GM12878 (cell line): ENCODE measurements at regions not wholly inside any gene's neighbourhood (a gene's known extent, or its start where the extent isn't known, plus 50 kb on each side); places are given as distances from the start of the nearest gene placed in this dataset.

ENCODE experiments used
- ATAC-seq: fragments of 200-7000 bp; cut with Tn5 transposase; 3 replicates; pipeline ENCODE4 v1.9.1; 2020; ENCODE audit warnings: mild to moderate bottlenecking, moderate library complexity
- BruUV-seq: library from RNA; stranded (reverse); fragments of 400-500 nt; replicated peaks from 2 replicates; lab custom pipeline; 2021; lab: Mats Ljungman, UMichigan
- CTCF ChIA-PET: fragments of 300-600 bp; sonication (Branson Sonifier 250); formaldehyde crosslinking; extraction: SDS; loops from one replicate; lab custom pipeline; 2021; ENCODE audit warnings: inconsistent platforms; lab: Yijun Ruan, JAX
- POLR2A ChIA-PET: fragments of 350-600 bp; formaldehyde crosslinking; extraction: SDS; loops from one replicate; lab custom pipeline; 2021; ENCODE audit warnings: inconsistent platforms; lab: Charles Lee
- RAD21 ChIA-PET: fragments of 300-600 bp; sonication (Branson Sonifier 250); formaldehyde crosslinking; loops from one replicate; lab custom pipeline; 2023; ENCODE audit warnings: antibody characterized with exemption; ENCODE audit not compliant: unreplicated experiment; lab: Charles Lee
- SMC1A ChIA-PET: fragments of 300-600 bp; sonication (Branson Sonifier 250); formaldehyde crosslinking; loops from one replicate; lab custom pipeline; 2023; ENCODE audit not compliant: unreplicated experiment, uncharacterized antibody; lab: Charles Lee
- DNase-seq: peaks from one replicate; pipeline ENCODE4 v3.0.0-alpha.2; 2011; ENCODE audit warnings: low read depth, low spot score
- FAIRE-seq: peaks from 3 replicates; lab custom pipeline; 2011; peaks lifted over from hg19 to GRCh38; lab: Jason Lieb, UNC
- H2AFZ ChIP-seq: 2 replicates; pipeline ENCODE4 v1.6.0; 2011; ENCODE audit warnings: low read depth, low read length, control low read depth; ENCODE audit not compliant: control insufficient read depth
- H3K27ac ChIP-seq: 2 replicates; pipeline ENCODE4 v1.5.1; 2011; ENCODE audit warnings: control low read depth; ENCODE audit not compliant: control insufficient read depth, insufficient read depth
- H3K27me3 ChIP-seq, 2 experiments: replicated peaks in 1 of 2; 2 replicates each; pipeline versions ENCODE4 v1.6.0 to v1.6.1; 2011; ENCODE audit warnings: low read length in 1 of 2; ENCODE audit not compliant: control insufficient read depth in 2 of 2, insufficient read depth in 2 of 2
- H3K36me3 ChIP-seq, 2 experiments: 2 replicates each; pipeline ENCODE4 v1.5.1; 2011; ENCODE audit warnings: low read length in 1 of 2; ENCODE audit not compliant: control insufficient read depth in 2 of 2, insufficient read depth in 2 of 2
- H3K4me1 ChIP-seq: 2 replicates; pipeline ENCODE4 v1.6.1; 2011; ENCODE audit warnings: mild to moderate bottlenecking, low read length, moderate library complexity, mixed read lengths; ENCODE audit not compliant: control insufficient read depth, insufficient read depth
- H3K4me2 ChIP-seq: 2 replicates; pipeline ENCODE4 v1.6.0; 2011; ENCODE audit warnings: control low read depth; ENCODE audit not compliant: control insufficient read depth, insufficient read depth
- H3K4me3 ChIP-seq: fragments of 200-600 bp; sonication (generic); 2 replicates; pipeline ENCODE4 v1.5.1; 2016
- H3K79me2 ChIP-seq: 2 replicates; pipeline ENCODE4 v1.6.0; 2011; ENCODE audit warnings: low read length; ENCODE audit not compliant: control insufficient read depth, insufficient read depth
- H3K9ac ChIP-seq: 2 replicates; pipeline ENCODE4 v1.8.0; 2011; ENCODE audit warnings: low read length, control low read depth, mixed read lengths; ENCODE audit not compliant: control insufficient read depth, insufficient read depth
- H3K9me3 ChIP-seq: replicated peaks from 3 replicates; pipeline ENCODE4 v1.5.1; 2011; ENCODE audit warnings: mild to moderate bottlenecking, low read length; ENCODE audit not compliant: control insufficient read depth, insufficient read depth
- H4K20me1 ChIP-seq: 2 replicates; pipeline ENCODE4 v1.6.0; 2011; ENCODE audit not compliant: control insufficient read depth, insufficient read depth
- CREB1 ChIP-seq: IDR thresholded peaks from 2 replicates; pipeline ENCODE4 v1.6.1; 2012; ENCODE audit warnings: low read depth, mild to moderate bottlenecking, inconsistent platforms
- ELK1 ChIP-seq: IDR thresholded peaks from 2 replicates; pipeline ENCODE4 v1.6.1; 2012; ENCODE audit warnings: low read depth, low read length, improper control_type of control experiment
- FOXK2 ChIP-seq: fragments of 450-650 bp; IDR thresholded peaks from 2 replicates; pipeline ENCODE4 v1.6.1; 2017; ENCODE audit warnings: mild to moderate bottlenecking, moderate library complexity
- GATAD2B ChIP-seq: fragments of 450-650 bp; conservative IDR thresholded peaks from 2 replicates; pipeline ENCODE4 v1.6.1; 2017; ENCODE audit warnings: low read depth, mild to moderate bottlenecking, moderate library complexity
- NFXL1 ChIP-seq: fragments of 450-650 bp; IDR thresholded peaks from 2 replicates; pipeline ENCODE4 v1.6.1; 2017; ENCODE audit warnings: antibody characterized with exemption, mild to moderate bottlenecking, borderline replicate concordance
- NR2F1 ChIP-seq: fragments of 450-650 bp; conservative IDR thresholded peaks from 2 replicates; pipeline ENCODE4 v1.6.1; 2017; ENCODE audit warnings: mild to moderate bottlenecking
- PAX5 ChIP-seq: IDR thresholded peaks from 2 replicates; pipeline ENCODE4 v1.6.1; 2011; ENCODE audit warnings: low read depth, low read length, borderline replicate concordance
- POLR2AphosphoS2 ChIP-seq: IDR thresholded peaks from 2 replicates; pipeline ENCODE4 v1.6.1; 2011; ENCODE audit warnings: low read depth, mild to moderate bottlenecking, low read length, improper control_type of control experiment, moderate library complexity
- TARDBP ChIP-seq: IDR thresholded peaks from 2 replicates; pipeline ENCODE4 v1.6.1; 2016; ENCODE audit warnings: borderline replicate concordance
- TCF12 ChIP-seq: IDR thresholded peaks from 2 replicates; pipeline ENCODE4 v1.6.1; 2011; ENCODE audit warnings: low read depth, mild to moderate bottlenecking, low read length
- WGBS: methylation state at CpG from one replicate; pipeline ENCODE4 v1.1.6; 2016; ENCODE audit warnings: low lambda C conversion rate; ENCODE audit not compliant: insufficient replicate concordance, insufficient coverage; ENCODE audit errors: missing lambda C conversion rate; 5-methylcytosine and 5-hydroxymethylcytosine counted together
- in situ Hi-C: fragments of 300-500 bp; cut with MboI; formaldehyde crosslinking; loops from 9 replicates; pipeline ENCODE4 v1.14.3; 2018; ENCODE audit warnings: mixed read lengths
- intact Hi-C: fragments of 100-400 bp; cut with micrococcal nuclease; formaldehyde crosslinking; loops from one replicate; pipeline ENCODE4 v1.14.2; 2022; ENCODE audit not compliant: unreplicated experiment

DNA sequence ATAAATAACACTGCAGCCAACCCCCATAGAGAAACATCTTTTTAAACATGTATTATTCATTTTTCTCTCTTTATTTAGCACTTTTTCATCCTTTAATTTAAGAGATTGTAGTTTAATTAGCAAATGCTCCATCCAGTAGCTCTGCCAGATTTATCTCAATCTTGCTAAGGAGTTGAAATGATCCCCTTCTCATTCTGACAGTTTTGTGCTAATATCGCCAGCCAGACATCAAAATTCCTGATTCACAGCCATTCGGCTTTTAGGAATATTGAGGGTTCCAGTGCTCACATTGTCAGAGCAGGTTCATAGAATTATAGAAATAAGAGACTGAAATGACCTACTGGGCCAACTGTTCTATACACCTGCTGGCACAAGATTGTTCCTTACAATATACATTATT, 77.8 kb downstream of the CASP12 start:
- no peak overlapping the region for H3K4me3 ChIP-seq
- intact Hi-C loops = no loop called here
- no peaks in the 10 kb centered on the region for H3K79me2 ChIP-seq
- CTCF ChIA-PET = no interaction called here
- POLR2A ChIA-PET = no interaction called here
- no peak overlapping the region for H3K9ac ChIP-seq
- FAIRE-seq (no peak), ATAC-seq (no peak), DNase-seq (no peak)
- no peak overlapping the region for H3K4me2 ChIP-seq
- SMC1A ChIA-PET = no interaction called here
- H3K27ac ChIP-seq = no peak overlapping the region
- in situ Hi-C loops = no loop called here
- H3K36me3 ChIP-seq = no peaks in the 10 kb centered on the region
- H2AFZ ChIP-seq = no peak overlapping the region
- BruUV-seq = no TSS peak
- WGBS = 31% methylated on average over 2 of the region's 2 CpGs
- H3K27me3 ChIP-seq = no peaks in the 10 kb centered on the region
- no peak for TF ChIP-seq TCF12
- TF ChIP-seq CREB1 = no peak
- no peak for TF ChIP-seq NR2F1
- TF ChIP-seq PAX5 = no peak
- no peak for TF ChIP-seq ELK1
- no peak for TF ChIP-seq NFXL1
- no peak for TF ChIP-seq POLR2AphosphoS2
- no peak for TF ChIP-seq TARDBP
- no peak for TF ChIP-seq GATAD2B
- no peak for TF ChIP-seq FOXK2
- no peaks in the 10 kb centered on the region for H4K20me1 ChIP-seq
- H3K4me1 ChIP-seq = no peaks in the 10 kb centered on the region
- RAD21 ChIA-PET = no interaction called here
- no peaks in the 10 kb centered on the region for H3K9me3 ChIP-seq
